ENCODE measurements at regions not wholly inside any gene's neighbourhood (a gene's known extent, or its start where the extent isn't known, plus 50 kb on each side); places are given as distances from the start of the nearest gene placed in this dataset.

GRCh38 chr16:65675161-65675560 lies 553.3 kb upstream of the CDH11 start:
- TF ChIP-seq POLR2A (IDR thresholded peaks at IDR 0.05; ENCODE audit: borderline replicate concordance, extremely low read depth, insufficient read depth, insufficient read length) (no peak), JUND (IDR thresholded peaks at IDR 0.05) (no peak), CTCF (IDR thresholded peaks at IDR 0.05 in 2 of 3, conservative IDR thresholded peaks at IDR 0.05 in 1 of 3; ENCODE audit: borderline replicate concordance in 1 of 3, insufficient read depth in 1 of 3, low read depth in 2 of 3, low read length in 2 of 3) (no peak), YY1 (IDR thresholded peaks at IDR 0.05; ENCODE audit: extremely low read depth, insufficient replicate concordance, low read depth, low read length) (no peak), RAD21 (IDR thresholded peaks at IDR 0.05; ENCODE audit: low read depth) (no peak), EZH2 (IDR thresholded peaks at IDR 0.05) (no peak), SIN3A (IDR thresholded peaks at IDR 0.05; ENCODE audit: low read depth) (no peak)
- TF ChIP-seq, protein P1, sequence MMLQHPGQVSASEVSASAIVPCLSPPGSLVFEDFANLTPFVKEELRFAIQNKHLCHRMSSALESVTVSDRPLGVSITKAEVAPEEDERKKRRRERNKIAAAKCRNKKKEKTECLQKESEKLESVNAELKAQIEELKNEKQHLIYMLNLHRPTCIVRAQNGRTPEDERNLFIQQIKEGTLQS (IDR thresholded peaks at IDR 0.05): no peak
